Hypothalamus (tissue), 51 donors: ENCODE measurements at regions not wholly inside any gene's neighbourhood (a gene's known extent, or its start where the extent isn't known, plus 50 kb on each side); places are given as distances from the start of the nearest gene placed in this dataset.
A peak's percentile ranks its signal among the peaks of the same experiment; 100 is the strongest.
"Not testable (repeated sequence)": the region's sequence is repeated elsewhere in the genome, so short reads cannot be mapped to it uniquely, and the experiment has no call there.

Experiments used
- DNase-seq, 51 donors: peaks; one replicate each; lab custom pipeline; 2025; lab: John Stamatoyannopoulos, UW

DNA sequence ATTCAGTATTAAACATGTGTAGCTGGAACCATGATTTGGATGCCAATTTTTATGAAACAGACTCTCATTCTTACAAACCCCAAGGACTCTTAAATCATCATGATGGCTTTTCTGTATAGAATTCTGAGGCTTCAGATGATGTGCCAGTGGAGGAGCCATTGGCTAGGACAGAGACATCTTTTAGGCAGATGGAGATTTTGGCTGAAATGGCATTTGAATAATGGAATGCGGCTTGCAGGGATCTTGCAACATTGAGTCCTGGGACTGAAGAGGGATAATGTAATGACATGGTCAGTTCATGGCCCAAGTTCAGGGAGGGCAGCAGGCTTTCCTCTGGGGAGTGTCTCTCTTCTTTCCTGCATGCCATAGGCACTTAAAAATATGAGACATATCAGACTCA, 172.4 kb downstream of the ABCA8 start:
- no peak for DNase-seq

GRCh38 chr17:68780596-68780995, 174.6 kb downstream of the ABCA8 start:
- DNase-seq, result no peak

DNA sequence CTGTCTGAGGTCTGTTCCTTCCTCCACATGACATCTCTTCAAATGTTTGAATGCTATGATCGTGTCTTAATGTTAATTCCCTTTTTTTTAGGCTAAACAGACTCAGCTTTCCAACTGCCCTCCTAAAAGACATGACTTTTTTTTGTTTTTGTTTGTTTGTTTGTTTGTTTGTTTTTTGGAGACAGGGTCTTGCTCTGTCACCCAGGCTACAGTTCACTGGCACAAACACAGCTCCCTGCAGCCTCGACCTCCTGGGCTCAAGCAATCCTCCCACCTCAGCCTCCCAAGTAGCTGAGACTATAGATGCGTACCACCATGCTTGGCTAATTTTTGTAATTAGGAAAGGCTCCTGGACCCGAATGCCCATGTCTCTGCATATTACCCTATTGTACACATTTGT, 176.5 kb downstream of the ABCA8 start:
- DNase-seq, result no peak

DNA sequence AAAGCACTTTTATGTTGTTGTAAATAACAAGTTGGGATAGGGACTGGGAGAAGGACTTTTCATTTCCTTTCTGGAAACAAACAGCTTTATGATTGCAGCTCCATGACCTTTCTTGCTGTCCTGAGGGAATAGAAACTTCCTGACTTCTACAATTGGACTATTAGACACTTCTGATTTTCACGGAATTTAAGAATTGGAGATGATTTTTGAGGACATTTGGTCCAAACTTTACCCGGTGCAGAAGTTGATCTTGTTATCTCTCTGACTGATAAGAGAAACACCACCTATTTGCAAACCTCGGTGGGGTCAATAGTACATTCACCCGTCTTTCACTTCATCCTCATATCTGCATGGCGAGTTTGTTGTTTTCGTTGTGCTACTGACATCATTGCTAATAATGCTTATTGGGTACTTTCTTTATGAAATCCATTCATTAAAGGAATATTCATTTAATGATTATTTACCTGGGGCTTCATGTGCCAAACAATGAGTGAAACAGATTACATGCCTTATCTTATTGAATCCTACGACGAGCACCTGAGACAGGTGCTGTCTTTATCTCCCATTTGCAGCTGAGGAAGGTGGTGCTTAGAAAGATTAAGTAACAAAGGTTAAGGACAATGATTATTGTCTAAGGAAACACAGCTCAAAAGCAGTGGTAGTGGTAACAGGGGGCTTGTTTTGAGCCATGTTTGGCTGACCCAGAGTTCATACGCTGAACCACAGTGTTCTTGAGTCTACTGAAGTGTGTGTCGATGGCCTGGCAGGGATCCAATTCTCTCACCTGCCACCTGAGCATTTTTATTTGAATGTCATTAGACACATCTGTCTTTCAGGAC, 176.9 kb upstream of the FAM20A start:
- peak in 1 of 51 donors; percentile 59 for DNase-seq

DNA sequence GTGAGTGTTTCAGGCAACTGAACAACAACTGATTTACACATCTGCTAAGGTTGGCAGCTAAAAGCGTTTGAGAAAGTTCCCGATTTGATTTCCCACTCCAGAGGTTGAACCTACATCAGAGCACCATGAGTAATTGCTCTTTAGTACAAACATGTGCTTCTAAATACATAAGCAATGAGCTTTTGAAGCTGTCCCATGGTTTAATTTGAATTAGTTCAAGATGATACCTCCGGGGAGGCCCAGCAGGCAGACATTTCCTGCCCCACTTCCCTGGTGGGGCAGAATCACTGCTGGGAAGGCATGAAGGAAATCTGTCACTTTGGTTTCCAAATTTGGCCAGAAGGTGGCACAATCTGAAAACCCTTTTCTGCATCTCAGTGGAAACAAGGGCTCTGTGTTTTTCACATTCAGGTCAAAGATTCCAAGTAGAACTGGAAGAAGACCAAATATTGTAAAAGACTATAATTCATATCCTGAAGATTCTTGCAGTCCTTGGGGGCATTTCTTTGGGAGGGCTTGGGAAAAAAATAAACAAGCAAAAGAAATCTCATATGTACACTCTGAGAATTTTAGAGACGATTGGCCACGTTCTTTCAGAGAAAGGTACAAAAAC, 176.2 kb upstream of the FAM20A start:
- peak in 35 of 51 donors; percentile 2 to 91 (median 35) for DNase-seq

GRCh38 chr17:68776451-68776850, 175.3 kb upstream of the FAM20A start:
- DNase-seq, result no peak

DNA sequence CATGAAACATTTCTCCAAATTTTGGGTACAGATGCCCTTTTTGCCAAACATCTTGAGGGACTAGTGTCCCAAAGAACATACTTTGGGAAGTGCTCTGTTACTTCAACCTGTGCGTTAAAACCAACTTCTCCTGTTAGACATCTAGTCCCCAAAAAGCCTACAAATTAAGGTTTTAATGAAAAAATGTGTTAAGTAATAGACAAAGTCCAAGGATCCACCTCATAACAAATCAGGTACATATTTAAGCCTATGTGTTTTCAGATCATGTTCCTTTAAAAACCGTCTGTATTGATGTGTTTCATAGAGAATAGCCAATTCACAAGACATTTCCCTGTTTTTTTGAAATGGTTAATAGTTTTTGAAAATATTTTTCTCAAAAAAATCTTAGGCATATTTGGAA, 174.8 kb upstream of the FAM20A start:
- no peak for DNase-seq

DNA sequence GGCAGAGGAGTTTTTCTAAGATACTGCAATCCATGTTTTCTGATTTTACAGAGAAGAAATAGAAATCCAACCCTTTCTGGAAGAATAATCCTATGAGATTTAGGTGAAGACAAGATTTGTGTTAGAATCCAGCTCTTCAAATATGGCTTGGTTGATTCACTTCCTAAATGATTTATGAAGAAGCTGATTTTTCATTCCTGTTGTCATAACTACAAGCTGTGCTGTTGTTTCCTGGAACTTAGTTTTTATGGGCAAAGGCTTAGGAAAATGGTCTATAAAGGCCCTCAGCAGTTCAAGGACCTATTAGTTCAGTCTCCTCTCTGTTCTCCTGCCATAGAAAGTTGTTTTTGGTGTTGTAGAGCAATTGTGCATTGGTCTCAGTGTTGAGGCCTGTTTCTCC, 174.2 kb upstream of the FAM20A start:
- DNase-seq, result no peak

- peak in 10 of 51 donors; percentile 6 to 74 (median 23) for DNase-seq
Measured at GRCh38 chr17:68771867-68772515, 170.8 kb upstream of the FAM20A start.

DNA sequence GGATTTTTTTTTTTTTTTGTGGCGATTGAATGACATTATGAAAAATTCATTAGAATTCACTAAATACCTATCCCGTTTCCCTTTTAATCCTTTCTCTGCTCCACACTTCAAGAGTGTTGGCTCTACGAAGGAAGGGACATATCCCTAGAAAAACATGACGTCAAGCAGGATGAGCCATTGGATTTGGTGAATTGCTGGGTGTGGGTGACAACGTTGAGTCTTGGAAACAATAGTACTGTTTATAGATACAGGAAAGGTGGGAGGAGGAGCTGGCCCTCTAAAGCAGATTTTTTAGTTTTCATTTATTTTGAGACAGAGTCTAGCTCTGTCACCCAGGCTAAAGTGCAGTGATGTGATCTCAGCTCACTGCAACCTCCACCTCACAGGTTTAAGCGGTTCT, 167.6 kb upstream of the FAM20A start:
- no peak for DNase-seq

DNA sequence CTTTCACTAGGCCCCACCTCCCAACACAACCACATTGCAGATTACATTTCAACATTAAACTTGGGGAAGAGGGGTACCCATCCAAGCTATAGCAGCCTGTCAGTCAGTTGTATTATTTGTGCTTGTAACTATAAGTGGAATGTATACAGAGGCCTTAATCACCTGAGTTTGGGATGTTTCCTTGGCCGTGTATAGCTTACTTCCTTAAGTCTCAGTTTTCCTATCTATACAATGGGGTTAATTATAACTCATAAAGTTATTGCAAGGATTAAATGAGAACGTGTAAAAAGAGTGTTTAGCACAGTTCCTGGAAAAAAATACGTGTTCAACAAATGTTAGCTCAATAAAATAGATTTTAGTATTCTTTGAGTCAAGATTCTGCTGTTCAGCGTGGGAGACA, 165.5 kb upstream of the FAM20A start:
- no peak for DNase-seq

- no peak for DNase-seq
Measured at GRCh38 chr17:68763562-68763961, 162.4 kb upstream of the FAM20A start.

DNA sequence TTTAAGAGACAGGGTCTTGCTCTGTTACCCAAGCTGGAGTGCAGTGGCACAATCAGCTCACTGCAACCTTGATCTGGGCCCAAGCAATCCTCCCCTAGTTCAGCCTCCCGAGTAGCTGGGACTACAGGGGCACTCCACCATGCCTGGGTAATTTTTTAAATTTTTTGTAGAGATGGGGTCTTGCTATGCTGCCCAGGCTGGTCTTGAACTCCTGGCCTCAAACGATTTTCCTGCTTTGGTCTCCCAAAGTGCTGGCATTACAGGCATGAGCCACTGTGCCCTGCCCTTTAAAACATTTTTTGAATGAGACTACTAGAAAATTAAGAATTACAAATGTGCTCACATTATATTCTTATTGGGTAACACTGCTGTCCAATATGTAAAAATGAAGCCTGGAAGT, 161.7 kb upstream of the FAM20A start:
- DNase-seq, result no peak

DNA sequence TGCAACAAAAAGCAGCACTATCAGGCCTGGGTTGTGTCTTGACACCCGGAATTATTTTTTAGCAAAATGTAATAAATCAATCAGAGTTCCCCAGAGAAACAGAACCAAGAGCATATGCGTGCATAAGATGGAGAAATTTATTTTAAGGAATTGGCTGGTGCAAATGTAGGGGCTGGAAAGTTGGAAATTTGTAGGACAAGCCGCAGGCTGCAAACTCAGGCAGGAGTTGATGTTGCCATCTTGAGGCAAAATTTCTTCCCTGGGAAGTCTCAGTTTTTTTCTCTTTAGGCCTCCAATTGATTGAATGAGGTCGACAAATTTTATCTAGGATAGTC, 158.9 kb upstream of the FAM20A start:
- DNase-seq, result no peak

DNA sequence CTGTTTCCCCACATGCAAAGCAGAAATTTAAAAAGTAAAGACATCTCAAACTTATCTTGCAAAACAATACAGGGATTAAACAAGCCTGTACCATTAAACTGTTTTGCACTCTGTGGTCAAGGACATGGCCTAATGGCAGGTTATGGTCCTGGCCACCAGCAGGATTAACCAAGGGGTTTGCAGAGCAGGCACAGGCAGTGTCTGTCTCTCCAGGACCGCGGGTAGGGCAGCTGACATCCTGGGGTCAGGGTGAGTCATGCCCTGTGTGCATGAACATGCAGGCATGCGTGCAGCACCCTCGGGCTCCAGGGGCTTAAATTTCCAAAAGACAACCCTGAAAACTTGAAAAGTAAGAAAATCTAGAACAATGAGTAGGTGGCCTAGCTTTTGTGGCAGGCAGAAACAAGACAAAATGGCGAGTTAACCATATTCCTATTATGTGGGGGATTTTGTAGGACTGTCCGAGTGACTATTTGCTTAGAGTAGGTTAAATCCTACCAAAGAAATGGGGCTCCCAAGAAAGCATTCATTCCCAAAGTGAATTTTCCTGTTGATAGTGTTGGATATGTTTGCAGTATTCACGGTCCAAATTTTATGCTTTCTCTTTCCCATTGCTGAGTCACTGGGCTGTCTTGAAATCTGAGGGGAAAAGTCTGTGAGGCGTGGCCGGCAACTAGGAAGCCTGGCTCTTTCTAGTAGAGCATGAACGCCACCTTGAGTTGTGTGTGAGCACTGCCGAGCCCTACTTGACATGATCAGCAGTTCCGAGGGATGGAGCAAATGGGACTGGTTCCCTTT, 158.4 kb upstream of the FAM20A start:
- peak in 48 of 51 donors; percentile 3 to 85 (median 62) for DNase-seq

GRCh38 chr17:68759002-68759342, 157.8 kb upstream of the FAM20A start:
- no peak for DNase-seq

DNA sequence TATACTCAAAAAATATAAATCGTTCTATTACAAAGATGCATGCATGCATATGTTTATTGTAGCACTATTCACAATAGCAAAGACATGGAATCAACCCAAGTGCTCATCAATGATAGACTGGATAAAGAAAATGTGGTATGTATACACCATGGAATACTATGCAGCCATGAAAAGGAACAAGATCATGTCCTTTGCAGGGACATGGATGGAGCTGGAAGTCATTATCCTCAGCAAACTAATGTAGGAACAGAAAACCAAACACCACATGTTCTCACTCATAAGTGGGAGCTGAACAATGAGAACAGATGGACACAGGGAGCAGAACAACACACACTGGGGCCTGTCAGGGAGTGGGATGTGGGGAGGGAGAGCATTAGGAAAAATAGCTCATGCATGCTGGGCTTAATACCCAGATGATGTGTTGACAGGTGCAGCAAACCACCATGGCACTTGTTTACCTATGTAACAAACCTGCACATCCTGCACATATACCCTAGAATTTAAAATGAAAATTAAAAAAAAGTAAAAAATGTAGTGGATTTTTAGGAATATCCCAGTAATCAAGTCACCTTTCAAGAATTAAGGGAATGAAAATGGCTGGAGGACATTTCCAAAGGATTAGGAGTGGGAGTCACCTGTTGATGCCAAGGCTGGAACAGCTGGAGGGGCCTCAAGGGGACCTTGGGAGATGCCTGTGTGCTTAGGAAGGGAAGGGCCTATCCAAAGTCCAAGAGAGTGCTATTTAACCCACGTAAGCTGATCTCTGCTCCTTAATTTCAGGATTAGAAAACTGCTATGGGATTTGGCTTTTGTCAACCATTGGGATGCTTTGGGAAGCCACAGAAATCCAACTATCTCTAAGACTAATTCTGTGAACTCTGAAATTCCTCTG, 156.9 kb upstream of the FAM20A start:
- not testable (repeated sequence) for DNase-seq

- DNase-seq, result no peak
Measured at GRCh38 chr17:68753985-68754769, 153.0 kb upstream of the FAM20A start.

DNA sequence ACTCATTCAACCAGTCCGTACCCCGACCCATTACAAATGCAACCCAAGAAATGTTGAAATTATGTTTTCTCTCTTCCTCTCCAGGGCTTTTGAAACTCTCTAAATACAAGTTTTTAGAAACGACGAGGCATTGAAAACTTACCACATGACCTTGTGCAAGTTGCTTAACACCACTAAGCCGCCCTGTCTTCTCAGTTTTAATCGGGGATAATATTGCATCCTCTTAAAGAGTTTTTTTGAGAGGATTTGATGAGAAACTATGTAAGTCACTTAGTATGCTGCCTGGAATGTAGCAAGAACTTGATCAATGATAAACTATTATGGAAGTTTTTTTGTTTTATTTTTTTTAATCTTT, 149.0 kb upstream of the FAM20A start:
- DNase-seq, result no peak
